ENCODE measurements at regions not wholly inside any gene's neighbourhood (a gene's known extent, or its start where the extent isn't known, plus 50 kb on each side); places are given as distances from the start of the nearest gene placed in this dataset.

DNA sequence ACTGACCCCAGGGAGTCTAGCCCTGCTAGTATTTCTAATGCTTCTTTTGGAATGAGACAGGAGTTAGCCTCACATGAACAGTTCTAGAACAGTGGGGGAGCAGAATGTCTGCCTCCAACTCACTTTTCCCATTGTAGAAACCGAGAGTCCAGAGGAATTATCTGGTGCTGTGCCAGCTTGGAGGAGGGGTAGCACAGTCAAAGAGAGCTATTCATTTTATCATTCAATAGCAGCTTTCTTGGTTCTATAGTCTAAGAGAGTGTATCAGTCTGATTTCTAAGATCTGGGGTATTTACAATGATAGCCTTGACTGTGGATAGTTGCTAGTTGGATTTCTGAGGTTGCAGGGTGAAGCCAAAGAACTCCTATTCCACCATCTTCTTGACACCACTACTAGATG lies 448.2 kb downstream of the RFPL4B start:
- Mint-ChIP-seq H3K4me1 (no peaks in the 10 kb centered on the region), H3K27me3 (no peaks in the 10 kb centered on the region), H3K36me3 (ENCODE audit: low read depth) (no peaks in the 10 kb centered on the region), H3K4me3 (no peak overlapping the region), H3K9me3 (ENCODE audit: low read depth) (peaks cover 13% of the 10 kb centered on the region), H3K27ac (no peak overlapping the region)
- ATAC-seq: no peak
- ChIA-PET POLR2A (no interaction called here), CTCF (no interaction called here)
- intact Hi-C loops (cut with DNase I, micrococcal nuclease): no loop called here
- no peak for DNase-seq

- ChIA-PET CTCF (interaction anchor here (0.6 kb wide), 1 partner anchor 23 kb away, joined by 3 read pairs; no protein-coding TSS in a partner anchor), POLR2A (no interaction called here)
- Mint-ChIP-seq H3K4me1 (no peaks in the 10 kb centered on the region), H3K36me3 (ENCODE audit: low read depth) (no peaks in the 10 kb centered on the region), H3K4me3 (no peak overlapping the region), H3K9me3 (ENCODE audit: low read depth) (peaks cover 13% of the 10 kb centered on the region), H3K27me3 (no peaks in the 10 kb centered on the region), H3K27ac (no peak overlapping the region)
- intact Hi-C loops (cut with DNase I, micrococcal nuclease): no loop called here
- DNase-seq: no peak
- no peak for ATAC-seq
Measured at GRCh38 chr6:112796712-112797111, 449.6 kb downstream of the RFPL4B start.

- Mint-ChIP-seq H3K27me3 (no peaks in the 10 kb centered on the region), H3K36me3 (ENCODE audit: low read depth) (no peaks in the 10 kb centered on the region), H3K4me3 (no peak overlapping the region), H3K27ac (no peak overlapping the region), H3K4me1 (no peaks in the 10 kb centered on the region), H3K9me3 (ENCODE audit: low read depth) (peaks cover 6% of the 10 kb centered on the region)
- DNase-seq: no peak
- no peak for ATAC-seq
- ChIA-PET CTCF (interaction anchor here (0.8 kb wide), 1 partner anchor 28 kb away, joined by 4 read pairs; no protein-coding TSS in a partner anchor), POLR2A (no interaction called here)
- intact Hi-C loops (cut with DNase I, micrococcal nuclease): no loop called here
Measured at GRCh38 chr6:112799889-112800288, 452.8 kb downstream of the RFPL4B start.

DNA sequence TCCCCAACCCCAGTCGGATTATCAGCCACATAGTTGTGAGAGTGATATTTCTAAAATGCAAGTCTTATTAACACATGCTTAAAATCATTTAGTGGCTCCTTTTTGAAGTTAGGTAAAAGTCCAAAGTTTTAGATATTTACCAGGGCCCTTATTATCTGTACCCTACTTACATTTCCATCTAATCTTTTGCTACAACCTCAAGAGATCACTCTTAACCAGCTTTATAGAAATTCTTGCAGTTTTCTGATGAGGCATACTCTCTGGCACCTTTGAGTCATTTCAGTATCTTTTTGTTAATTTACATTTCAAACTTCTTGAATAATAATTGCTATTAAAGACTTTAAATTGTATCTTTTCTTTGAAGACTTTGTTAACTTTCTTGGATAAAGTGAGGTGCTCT lies 453.3 kb downstream of the RFPL4B start:
- H3K4me1 Mint-ChIP-seq: no peaks in the 10 kb centered on the region
- H3K27ac Mint-ChIP-seq: no peak overlapping the region
- H3K36me3 Mint-ChIP-seq (ENCODE audit: low read depth): no peaks in the 10 kb centered on the region
- H3K9me3 Mint-ChIP-seq (ENCODE audit: low read depth): peaks cover 4% of the 10 kb centered on the region
- H3K27me3 Mint-ChIP-seq: no peaks in the 10 kb centered on the region
- ATAC-seq (no peak), DNase-seq (no peak)
- no peak overlapping the region for H3K4me3 Mint-ChIP-seq
- intact Hi-C loops (cut with DNase I, micrococcal nuclease): no loop called here
- ChIA-PET CTCF (interaction anchor here (0.8 kb wide), 1 partner anchor 27 kb away, joined by 4 read pairs; no protein-coding TSS in a partner anchor), POLR2A (no interaction called here)

GRCh38 chr6:112800916-112801315 lies 453.8 kb downstream of the RFPL4B start:
- DNase-seq (no peak), ATAC-seq (no peak)
- Mint-ChIP-seq H3K27me3 (no peaks in the 10 kb centered on the region), H3K36me3 (ENCODE audit: low read depth) (no peaks in the 10 kb centered on the region), H3K4me1 (no peaks in the 10 kb centered on the region), H3K27ac (no peak overlapping the region), H3K4me3 (no peak overlapping the region), H3K9me3 (ENCODE audit: low read depth) (peaks cover 3% of the 10 kb centered on the region)
- POLR2A ChIA-PET: no interaction called here
- CTCF ChIA-PET: no interaction called here
- intact Hi-C loops (cut with DNase I, micrococcal nuclease): no loop called here

DNA sequence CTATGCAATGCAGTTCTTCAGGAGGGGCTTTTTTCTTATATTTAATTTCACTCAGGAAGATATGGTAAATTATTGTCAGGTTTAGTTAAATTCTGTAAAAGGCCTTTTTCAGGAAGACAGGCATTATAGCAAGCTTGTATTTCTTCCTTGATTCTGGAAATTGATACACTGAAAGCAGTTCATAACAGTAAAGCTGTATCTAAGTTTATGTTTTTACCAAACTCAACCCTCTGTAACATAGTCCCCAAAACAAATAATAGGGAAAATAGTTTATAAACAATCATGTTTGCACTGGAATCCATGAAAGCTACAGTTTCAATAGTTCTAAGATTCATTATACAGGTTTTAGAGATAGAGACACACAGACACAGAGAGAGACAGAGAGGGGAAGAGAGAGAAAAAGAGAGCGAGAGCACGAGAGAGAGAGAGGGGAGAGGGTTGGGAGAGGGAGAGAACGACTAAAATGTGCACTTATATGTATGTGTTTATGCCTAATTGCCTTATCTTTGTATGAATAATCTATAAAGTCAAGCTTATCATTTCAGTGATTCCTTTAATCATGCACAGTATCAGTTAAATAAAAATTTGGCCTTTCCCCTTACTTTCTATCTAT lies 454.4 kb downstream of the RFPL4B start:
- Mint-ChIP-seq H3K27ac (no peak overlapping the region), H3K9me3 (ENCODE audit: low read depth) (peaks cover 3% of the 10 kb centered on the region), H3K4me3 (no peak overlapping the region), H3K4me1 (no peaks in the 10 kb centered on the region), H3K27me3 (no peaks in the 10 kb centered on the region), H3K36me3 (ENCODE audit: low read depth) (no peaks in the 10 kb centered on the region)
- POLR2A ChIA-PET: no interaction called here
- DNase-seq: no peak
- CTCF ChIA-PET: no interaction called here
- intact Hi-C loops (cut with DNase I, micrococcal nuclease): no loop called here
- ATAC-seq: no peak

DNA sequence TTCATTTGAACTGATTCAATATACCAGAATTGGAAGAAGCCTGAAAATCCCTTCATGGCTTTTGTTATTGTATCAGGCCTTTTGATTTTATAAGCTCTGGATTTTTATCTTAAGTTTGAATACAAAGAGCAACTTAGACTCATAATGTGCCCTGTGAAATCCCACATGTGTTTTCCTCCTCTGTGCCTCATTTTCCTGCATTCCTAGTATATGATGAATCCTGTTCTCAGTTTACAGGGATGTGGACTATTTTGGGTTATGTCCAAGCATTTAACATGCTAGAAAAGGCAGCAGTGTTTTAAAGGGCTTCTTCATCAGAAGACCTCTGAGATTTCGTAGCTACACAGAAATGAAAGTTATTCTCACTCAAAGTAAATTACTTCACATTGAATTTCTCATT lies 455.0 kb downstream of the RFPL4B start:
- H3K4me1 Mint-ChIP-seq: no peaks in the 10 kb centered on the region
- intact Hi-C loops (cut with DNase I, micrococcal nuclease): no loop called here
- ATAC-seq: no peak
- H3K27ac Mint-ChIP-seq: no peak overlapping the region
- DNase-seq: no peak
- POLR2A ChIA-PET: no interaction called here
- H3K36me3 Mint-ChIP-seq (ENCODE audit: low read depth): no peaks in the 10 kb centered on the region
- H3K9me3 Mint-ChIP-seq (ENCODE audit: low read depth): peaks cover 3% of the 10 kb centered on the region
- no peak overlapping the region for H3K4me3 Mint-ChIP-seq
- CTCF ChIA-PET: no interaction called here
- no peaks in the 10 kb centered on the region for H3K27me3 Mint-ChIP-seq

GRCh38 chr6:112804638-112805330 lies 457.7 kb downstream of the RFPL4B start:
- ATAC-seq: no peak
- H3K36me3 Mint-ChIP-seq (ENCODE audit: low read depth): no peaks in the 10 kb centered on the region
- no peak overlapping the region for H3K4me3 Mint-ChIP-seq
- H3K9me3 Mint-ChIP-seq (ENCODE audit: low read depth): no peaks in the 10 kb centered on the region
- no peaks in the 10 kb centered on the region for H3K27me3 Mint-ChIP-seq
- H3K4me1 Mint-ChIP-seq: no peaks in the 10 kb centered on the region
- ChIA-PET POLR2A (no interaction called here), CTCF (no interaction called here)
- no peak for DNase-seq
- intact Hi-C loops (cut with DNase I, micrococcal nuclease): no loop called here
- H3K27ac Mint-ChIP-seq: no peak overlapping the region

DNA sequence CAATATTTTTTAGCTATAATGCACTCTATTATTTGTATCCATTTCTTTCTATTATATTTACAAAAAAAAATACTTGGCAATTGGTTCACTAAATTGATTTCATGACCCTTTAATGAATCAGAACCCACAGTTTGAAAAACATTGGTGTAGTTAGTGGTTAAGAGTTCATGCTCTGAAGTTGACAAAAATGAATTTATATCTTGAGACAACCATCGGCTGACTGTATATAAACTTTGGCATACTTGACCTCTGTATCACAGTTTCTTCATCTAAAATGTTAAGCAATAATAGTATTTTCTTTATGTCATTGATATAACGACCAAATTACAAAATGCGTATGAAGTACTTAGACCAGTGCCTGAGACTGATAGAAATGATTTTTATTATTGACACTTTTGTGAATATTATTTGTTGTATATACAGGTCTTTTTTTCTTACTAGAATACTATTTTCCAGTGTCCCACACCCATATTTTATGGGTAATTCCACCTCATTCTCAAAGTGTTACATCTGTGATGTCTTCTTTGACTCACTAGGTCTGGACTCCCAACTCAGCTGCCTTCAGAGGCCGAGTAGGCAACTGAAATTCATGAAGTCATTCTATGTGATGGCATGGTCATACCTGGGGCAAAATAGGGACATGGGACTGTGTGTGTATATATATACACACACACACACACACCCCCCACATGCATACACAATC lies 459.2 kb downstream of the RFPL4B start:
- no peaks in the 10 kb centered on the region for H3K9me3 Mint-ChIP-seq (ENCODE audit: low read depth)
- POLR2A ChIA-PET: no interaction called here
- no peak overlapping the region for H3K27ac Mint-ChIP-seq
- no peaks in the 10 kb centered on the region for H3K4me1 Mint-ChIP-seq
- H3K27me3 Mint-ChIP-seq: no peaks in the 10 kb centered on the region
- intact Hi-C loops (cut with DNase I, micrococcal nuclease): loop anchor here in 1 of 2 experiments (1.0 kb wide), 1 partner anchor 21 kb away; no protein-coding TSS in a partner anchor
- H3K4me3 Mint-ChIP-seq: no peak overlapping the region
- CTCF ChIA-PET: no interaction called here
- DNase-seq (no peak), ATAC-seq (no peak)
- no peaks in the 10 kb centered on the region for H3K36me3 Mint-ChIP-seq (ENCODE audit: low read depth)

GRCh38 chr6:112821476-112821875 lies 474.3 kb downstream of the RFPL4B start:
- POLR2A ChIA-PET: no interaction called here

DNA sequence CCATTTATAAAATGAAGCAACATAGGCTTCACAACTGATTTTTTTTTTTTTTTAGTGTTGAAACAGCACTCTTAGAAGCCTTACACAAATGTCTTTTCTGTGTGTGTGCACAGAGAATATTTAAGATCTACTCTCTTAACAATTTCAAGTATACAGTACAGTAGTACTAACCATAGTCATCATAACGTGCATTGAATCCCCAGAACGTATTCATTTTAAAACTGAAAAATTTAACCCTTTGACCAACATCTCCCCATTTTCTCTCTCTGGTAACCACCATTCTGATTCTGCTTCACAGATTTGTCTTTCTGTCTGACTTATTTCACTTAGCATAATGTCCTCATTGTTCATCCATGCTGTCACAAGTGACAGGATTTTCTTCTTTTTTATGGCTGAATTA lies 475.6 kb downstream of the RFPL4B start:
- ChIA-PET CTCF (no interaction called here), POLR2A (no interaction called here)
- no peak for ATAC-seq
- no peak for DNase-seq
- H3K36me3 Mint-ChIP-seq (ENCODE audit: low read depth): no peaks in the 10 kb centered on the region
- H3K27me3 Mint-ChIP-seq: no peaks in the 10 kb centered on the region
- peaks cover 3% of the 10 kb centered on the region for H3K9me3 Mint-ChIP-seq (ENCODE audit: low read depth)
- no peak overlapping the region for H3K4me3 Mint-ChIP-seq
- no peak overlapping the region for H3K27ac Mint-ChIP-seq
- intact Hi-C loops (cut with DNase I, micrococcal nuclease): no loop called here
- no peaks in the 10 kb centered on the region for H3K4me1 Mint-ChIP-seq

More at GRCh38 chr6:112821476-112821875, 474.3 kb downstream of the RFPL4B start:
- H3K4me3 Mint-ChIP-seq: no peak overlapping the region
- CTCF ChIA-PET: no interaction called here
- DNase-seq (no peak), ATAC-seq (no peak)
- no peaks in the 10 kb centered on the region for H3K36me3 Mint-ChIP-seq (ENCODE audit: low read depth)
- intact Hi-C loops (cut with DNase I, micrococcal nuclease): no loop called here
- no peaks in the 10 kb centered on the region for H3K4me1 Mint-ChIP-seq
- no peaks in the 10 kb centered on the region for H3K27me3 Mint-ChIP-seq
- H3K9me3 Mint-ChIP-seq (ENCODE audit: low read depth): peaks cover 3% of the 10 kb centered on the region
- H3K27ac Mint-ChIP-seq: no peak overlapping the region

- no peak for DNase-seq
- Mint-ChIP-seq H3K9me3 (ENCODE audit: low read depth) (no peaks in the 10 kb centered on the region), H3K27ac (no peak overlapping the region), H3K27me3 (no peaks in the 10 kb centered on the region), H3K36me3 (ENCODE audit: low read depth) (no peaks in the 10 kb centered on the region), H3K4me3 (no peak overlapping the region), H3K4me1 (no peaks in the 10 kb centered on the region)
- intact Hi-C loops (cut with DNase I, micrococcal nuclease): loop anchor here in 1 of 2 experiments (1.0 kb wide), 1 partner anchor 21 kb away; no protein-coding TSS in a partner anchor
- ChIA-PET POLR2A (no interaction called here), CTCF (interaction anchor here (0.6 kb wide), 1 partner anchor 28 kb away, joined by 4 read pairs; no protein-coding TSS in a partner anchor)
- ATAC-seq: no peak
Measured at GRCh38 chr6:112827793-112828192, 480.7 kb downstream of the RFPL4B start.

Data from activated CD4-positive, alpha-beta T cell treated with anti-CD3 and anti-CD28 coated beads for 36 hours (primary cell).